ENCODE measurements at regions not wholly inside any gene's neighbourhood (a gene's known extent, or its start where the extent isn't known, plus 50 kb on each side); places are given as distances from the start of the nearest gene placed in this dataset.
A peak's percentile ranks its signal among the peaks of the same experiment; 100 is the strongest.

DNA sequence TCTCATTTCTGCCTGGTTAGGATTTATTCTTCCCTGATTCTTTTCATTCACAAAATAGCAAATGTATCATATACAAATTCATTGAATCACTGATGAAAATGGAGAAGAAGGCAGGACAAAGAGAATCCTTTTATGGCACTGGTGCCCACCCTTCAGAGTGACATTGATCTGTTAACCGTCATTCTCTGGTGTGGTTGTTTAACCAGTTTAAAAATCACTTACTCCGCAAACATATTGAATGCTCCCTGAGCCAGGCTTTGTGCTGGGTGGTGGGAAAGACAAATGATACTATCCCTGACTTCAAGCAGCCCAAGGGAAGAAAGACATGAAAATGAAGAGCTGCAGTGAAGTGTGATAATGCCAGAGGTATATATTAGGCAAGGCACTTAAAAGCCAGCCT, 187.5 kb upstream of the SLC38A2 start:
- peak overlapping the region; percentile 46 for H2AFZ ChIP-seq (replicated peaks; ENCODE audit: low read length, poor library complexity)
- H2BK120ac ChIP-seq (ENCODE audit: low read depth, low read length): peak overlapping the region; percentile 97
- H2AK9ac ChIP-seq (replicated peaks; ENCODE audit: low read depth, low read length, poor library complexity): no peak overlapping the region
- peaks cover 8% of the 10 kb centered on the region for H3K4me1 ChIP-seq (ENCODE audit: control insufficient read depth, insufficient read depth, low read length)
- H3K27me3 ChIP-seq (ENCODE audit: control insufficient read depth, insufficient read depth, low read length): no peaks in the 10 kb centered on the region
- dilution Hi-C loops (cut with HindIII; ENCODE audit: low sequenced_read_pairs, unreplicated experiment): no loop called here
- peak overlapping the region; percentile 92; the same call in 1 of the 3 replicates for H2BK15ac ChIP-seq (ENCODE audit: low read depth, low read length)
- intact Hi-C loops (cut with micrococcal nuclease): no loop called here
- peaks cover 2% of the 10 kb centered on the region; the same call in 1 of the 2 replicates for H3K9me3 ChIP-seq (ENCODE audit: control insufficient read depth, insufficient read depth, low read length)
- H2AK5ac ChIP-seq (ENCODE audit: low read depth, low read length): peak overlapping the region; percentile 62
- peak overlapping the region; percentile 81 for H3K23ac ChIP-seq (ENCODE audit: low read depth, low read length)
- no CpG with 5 or more reads among the region's 2 CpGs for WGBS, 2 experiments (ENCODE audit: extremely low coverage in 2 of 2, insufficient read length in 1 of 2)
- H3K4ac ChIP-seq (ENCODE audit: low read depth, low read length): peak overlapping the region; percentile 85
- no peak overlapping the region for H3K4me2 ChIP-seq (ENCODE audit: low read depth, low read length)
- POLR2A ChIA-PET (ENCODE audit: unreplicated experiment): no interaction called here
- H2BK5ac ChIP-seq (ENCODE audit: low read depth, low read length, poor library complexity, severe bottlenecking): peak overlapping the region; percentile 35
- H3K18ac ChIP-seq (ENCODE audit: low read depth, low read length): peak overlapping the region; percentile 37; the same call in 1 of the 2 replicates
- peak overlapping the region; percentile 81 for H3K14ac ChIP-seq (replicated peaks; ENCODE audit: low read depth, low read length)
- H3K4me3 ChIP-seq (ENCODE audit: insufficient read depth, low read depth, low read length): no peak overlapping the region
- BruUV-seq (replicated peaks): no TSS peak
- TF ChIP-seq MXI1 (IDR thresholded peaks at IDR 0.05; ENCODE audit: borderline replicate concordance, low read depth, low read length): no peak
- no peak for TF ChIP-seq USF2 (IDR thresholded peaks at IDR 0.05; ENCODE audit: low read depth, low read length)
- no peak for TF ChIP-seq MAZ (IDR thresholded peaks at IDR 0.05; ENCODE audit: borderline replicate concordance, low read depth, low read length)
- no peak for TF ChIP-seq BHLHE40 (IDR thresholded peaks at IDR 0.05; ENCODE audit: low read depth, low read length)
- no peak for TF ChIP-seq RAD21 (IDR thresholded peaks at IDR 0.05; ENCODE audit: low read length)
- TF ChIP-seq, protein P1, sequence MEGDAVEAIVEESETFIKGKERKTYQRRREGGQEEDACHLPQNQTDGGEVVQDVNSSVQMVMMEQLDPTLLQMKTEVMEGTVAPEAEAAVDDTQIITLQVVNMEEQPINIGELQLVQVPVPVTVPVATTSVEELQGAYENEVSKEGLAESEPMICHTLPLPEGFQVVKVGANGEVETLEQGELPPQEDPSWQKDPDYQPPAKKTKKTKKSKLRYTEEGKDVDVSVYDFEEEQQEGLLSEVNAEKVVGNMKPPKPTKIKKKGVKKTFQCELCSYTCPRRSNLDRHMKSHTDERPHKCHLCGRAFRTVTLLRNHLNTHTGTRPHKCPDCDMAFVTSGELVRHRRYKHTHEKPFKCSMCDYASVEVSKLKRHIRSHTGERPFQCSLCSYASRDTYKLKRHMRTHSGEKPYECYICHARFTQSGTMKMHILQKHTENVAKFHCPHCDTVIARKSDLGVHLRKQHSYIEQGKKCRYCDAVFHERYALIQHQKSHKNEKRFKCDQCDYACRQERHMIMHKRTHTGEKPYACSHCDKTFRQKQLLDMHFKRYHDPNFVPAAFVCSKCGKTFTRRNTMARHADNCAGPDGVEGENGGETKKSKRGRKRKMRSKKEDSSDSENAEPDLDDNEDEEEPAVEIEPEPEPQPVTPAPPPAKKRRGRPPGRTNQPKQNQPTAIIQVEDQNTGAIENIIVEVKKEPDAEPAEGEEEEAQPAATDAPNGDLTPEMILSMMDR (conservative IDR thresholded peaks at IDR 0.05; ENCODE audit: low read depth, low read length): no peak
- no peak for TF ChIP-seq POLR2A (IDR thresholded peaks at IDR 0.05; ENCODE audit: low read depth, low read length)
- no peak for TF ChIP-seq NFE2L2 (IDR thresholded peaks at IDR 0.05; ENCODE audit: low read depth, low read length)
- no peak for TF ChIP-seq CEBPB (IDR thresholded peaks at IDR 0.05; ENCODE audit: low read depth, low read length)
- TF ChIP-seq, protein P2, sequence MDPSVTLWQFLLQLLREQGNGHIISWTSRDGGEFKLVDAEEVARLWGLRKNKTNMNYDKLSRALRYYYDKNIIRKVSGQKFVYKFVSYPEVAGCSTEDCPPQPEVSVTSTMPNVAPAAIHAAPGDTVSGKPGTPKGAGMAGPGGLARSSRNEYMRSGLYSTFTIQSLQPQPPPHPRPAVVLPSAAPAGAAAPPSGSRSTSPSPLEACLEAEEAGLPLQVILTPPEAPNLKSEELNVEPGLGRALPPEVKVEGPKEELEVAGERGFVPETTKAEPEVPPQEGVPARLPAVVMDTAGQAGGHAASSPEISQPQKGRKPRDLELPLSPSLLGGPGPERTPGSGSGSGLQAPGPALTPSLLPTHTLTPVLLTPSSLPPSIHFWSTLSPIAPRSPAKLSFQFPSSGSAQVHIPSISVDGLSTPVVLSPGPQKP (IDR thresholded peaks at IDR 0.05; ENCODE audit: borderline replicate concordance, low read depth, low read length): no peak
- TF ChIP-seq FOS (IDR thresholded peaks at IDR 0.05; ENCODE audit: low read depth, low read length): no peak
- no peak for TF ChIP-seq RCOR1 (IDR thresholded peaks at IDR 0.05; ENCODE audit: insufficient replicate concordance, low read length)
- TF ChIP-seq SMC3 (IDR thresholded peaks at IDR 0.05; ENCODE audit: low read depth, low read length): no peak
- TF ChIP-seq MAFK (IDR thresholded peaks at IDR 0.05; ENCODE audit: low read depth, low read length): no peak
- no peak for TF ChIP-seq CHD1 (IDR thresholded peaks at IDR 0.05; ENCODE audit: low read depth, low read length)
- no peak for TF ChIP-seq RFX5 (IDR thresholded peaks at IDR 0.05; ENCODE audit: low read depth, low read length)
- H4K8ac ChIP-seq (ENCODE audit: low read depth in 2 of 2, low read length in 2 of 2): peak overlapping the region in 1 of 2 experiments; percentile 71; a peak in 2 of 4 replicates
- peak overlapping the region; percentile 30 for H4K91ac ChIP-seq (ENCODE audit: insufficient read depth, low read depth, low read length)
- H3K9ac ChIP-seq (ENCODE audit: low read depth, low read length): no peak overlapping the region
- CTCF ChIA-PET: no interaction called here
- peak overlapping the region; percentile 14; the same call in 1 of the 2 replicates for H4K5ac ChIP-seq (ENCODE audit: low read depth, low read length)
- in situ Hi-C loops (cut with MboI; ENCODE audit: low sequenced_read_pairs): no loop called here
- H3K56ac ChIP-seq (ENCODE audit: extremely low read depth, insufficient read depth, low read length): no peak overlapping the region
- peaks cover 2% of the 10 kb centered on the region for H3K9me1 ChIP-seq (ENCODE audit: insufficient read depth, low read length)
- H3K36me3 ChIP-seq (ENCODE audit: control insufficient read depth, insufficient read depth, low read length): no peaks in the 10 kb centered on the region
- no peak for DNase-seq
- no peaks in the 10 kb centered on the region for H4K20me1 ChIP-seq (ENCODE audit: insufficient read depth, low read length)
- H2BK20ac ChIP-seq (ENCODE audit: low read depth, low read length): peak overlapping the region; percentile 96
- no peak for ATAC-seq (ENCODE audit: low read depth)
- peaks cover 0 to 17% of the 10 kb centered on the region in 2 experiments; a peak in 2 of 4 replicates for H3K79me1 ChIP-seq (ENCODE audit: low read depth in 1 of 2, low read length in 2 of 2)
- H3K27ac ChIP-seq (ENCODE audit: insufficient read depth, low read length): no peak overlapping the region

Data from IMR-90 (cell line).